ENCODE measurements at regions not wholly inside any gene's neighbourhood (a gene's known extent, or its start where the extent isn't known, plus 50 kb on each side); places are given as distances from the start of the nearest gene placed in this dataset.

GRCh38 chr6:66396145-66396544, 689.1 kb upstream of the EYS start:
- intact Hi-C loops (cut with DNase I) = no loop called here
- no peaks in the 10 kb centered on the region for H3K4me1 ChIP-seq
- H3K4me3 ChIP-seq = no peak overlapping the region
- no peaks in the 10 kb centered on the region for H3K27me3 ChIP-seq
- no peak for TF ChIP-seq CTCF (IDR thresholded peaks at IDR 0.05)
- no peak for DNase-seq (ENCODE audit: low spot score in 2 of 2)
- no peak overlapping the region for H3K27ac ChIP-seq
- no peaks in the 10 kb centered on the region for H3K9me3 ChIP-seq
- H3K36me3 ChIP-seq = no peaks in the 10 kb centered on the region

- Histone ChIP-seq H3K27ac (no peak overlapping the region), H3K4me1 (no peaks in the 10 kb centered on the region), H3K36me3 (no peaks in the 10 kb centered on the region), H3K9me3 (no peaks in the 10 kb centered on the region), H3K27me3 (no peaks in the 10 kb centered on the region), H3K4me3 (no peak overlapping the region)
- TF ChIP-seq CTCF (IDR thresholded peaks at IDR 0.05) = no peak
- DNase-seq (ENCODE audit: low spot score in 2 of 2) = no peak
- intact Hi-C loops (cut with DNase I) = no loop called here
Measured at GRCh38 chr6:66390393-66390792, 683.4 kb upstream of the EYS start.

GRCh38 chr6:66376001-66376400, 669.0 kb upstream of the EYS start:
- no peak for TF ChIP-seq CTCF (IDR thresholded peaks at IDR 0.05)
- intact Hi-C loops (cut with DNase I) = no loop called here
- H3K4me1 ChIP-seq = no peaks in the 10 kb centered on the region
- H3K9me3 ChIP-seq = no peaks in the 10 kb centered on the region
- no peaks in the 10 kb centered on the region for H3K27me3 ChIP-seq
- no peak overlapping the region for H3K4me3 ChIP-seq
- no peak overlapping the region for H3K27ac ChIP-seq
- DNase-seq (ENCODE audit: low spot score in 2 of 2) = no peak
- no peaks in the 10 kb centered on the region for H3K36me3 ChIP-seq

GRCh38 chr6:66369407-66369806, 662.4 kb upstream of the EYS start:
- no peak for DNase-seq (ENCODE audit: low spot score in 2 of 2)
- intact Hi-C loops (cut with DNase I) = no loop called here
- Histone ChIP-seq H3K27me3 (no peaks in the 10 kb centered on the region), H3K36me3 (no peaks in the 10 kb centered on the region), H3K27ac (no peak overlapping the region), H3K4me3 (no peak overlapping the region), H3K9me3 (no peaks in the 10 kb centered on the region), H3K4me1 (no peaks in the 10 kb centered on the region)
- TF ChIP-seq CTCF (IDR thresholded peaks at IDR 0.05) = no peak

GRCh38 chr6:66362888-66363287, 655.9 kb upstream of the EYS start:
- no peaks in the 10 kb centered on the region for H3K9me3 ChIP-seq
- intact Hi-C loops (cut with DNase I) = no loop called here
- no peaks in the 10 kb centered on the region for H3K36me3 ChIP-seq
- DNase-seq (ENCODE audit: low spot score in 2 of 2) = no peak
- no peak for TF ChIP-seq CTCF (IDR thresholded peaks at IDR 0.05)
- no peak overlapping the region for H3K4me3 ChIP-seq
- H3K27me3 ChIP-seq = no peaks in the 10 kb centered on the region
- H3K4me1 ChIP-seq = no peaks in the 10 kb centered on the region
- no peak overlapping the region for H3K27ac ChIP-seq

GRCh38 chr6:66361886-66362285, 654.9 kb upstream of the EYS start:
- TF ChIP-seq CTCF (IDR thresholded peaks at IDR 0.05) = no peak
- intact Hi-C loops (cut with DNase I) = no loop called here
- no peaks in the 10 kb centered on the region for H3K9me3 ChIP-seq
- no peak for DNase-seq (ENCODE audit: low spot score in 2 of 2)
- no peaks in the 10 kb centered on the region for H3K27me3 ChIP-seq
- H3K4me3 ChIP-seq = no peak overlapping the region
- no peaks in the 10 kb centered on the region for H3K4me1 ChIP-seq
- no peaks in the 10 kb centered on the region for H3K36me3 ChIP-seq
- H3K27ac ChIP-seq = no peak overlapping the region

Data from ascending aorta (tissue), 2 donors.